NCI-H526 (cell line): ENCODE measurements at regions not wholly inside any gene's neighbourhood (a gene's known extent, or its start where the extent isn't known, plus 50 kb on each side); places are given as distances from the start of the nearest gene placed in this dataset.
"Not testable (repeated sequence)": the region's sequence is repeated elsewhere in the genome, so short reads cannot be mapped to it uniquely, and the experiment has no call there.

ENCODE experiments used
- DNase-seq, 2 experiments: peaks; one replicate each; lab custom pipeline; 2025; lab: John Stamatoyannopoulos, UW

- no peak for DNase-seq
These were observed 150.7 kb downstream of the BRD1 start for GRCh38 chr22:49676783-49677494.

DNA sequence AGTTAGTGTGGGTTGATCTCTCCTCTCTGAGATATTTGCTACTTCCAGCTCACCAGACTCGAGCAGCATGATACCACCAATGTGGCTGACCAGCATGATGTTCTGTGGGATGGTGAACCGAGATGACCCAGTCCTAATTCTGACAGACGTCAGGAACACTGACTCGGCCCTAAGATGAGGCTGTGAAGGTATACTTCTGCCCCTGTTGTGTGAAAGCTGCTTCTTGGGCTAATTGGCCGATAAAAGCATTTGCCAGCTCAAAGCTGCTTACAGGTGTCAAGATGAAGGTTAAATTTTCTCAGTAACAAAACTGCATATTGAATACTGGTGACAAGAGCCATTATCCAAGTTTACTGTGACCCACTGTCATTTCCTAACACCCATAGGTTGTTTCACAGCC is 151.4 kb downstream of the BRD1 start:
- no peak for DNase-seq

- no peak for DNase-seq
These were observed 153.1 kb downstream of the BRD1 start for GRCh38 chr22:49674479-49675050.

DNA sequence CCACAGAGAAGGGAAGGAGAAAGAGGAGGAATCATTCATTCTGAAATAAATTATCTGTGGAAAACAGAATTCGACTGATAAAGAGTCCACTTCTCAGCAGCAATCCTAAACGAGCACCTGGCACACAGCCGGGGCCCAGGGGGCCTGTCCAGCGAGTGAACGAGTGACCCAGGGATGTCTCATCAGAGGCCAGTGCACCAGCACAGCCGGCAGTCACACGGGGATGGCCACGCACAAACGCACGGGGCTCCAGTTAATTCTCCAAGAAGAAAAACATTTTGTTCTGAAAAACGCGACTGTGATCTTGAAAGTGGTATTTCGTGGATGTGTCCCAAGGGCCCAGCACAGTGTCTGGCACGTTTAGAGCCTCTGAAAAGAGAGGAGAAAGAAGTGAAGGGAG is 154.6 kb downstream of the BRD1 start:
- no peak for DNase-seq

DNA sequence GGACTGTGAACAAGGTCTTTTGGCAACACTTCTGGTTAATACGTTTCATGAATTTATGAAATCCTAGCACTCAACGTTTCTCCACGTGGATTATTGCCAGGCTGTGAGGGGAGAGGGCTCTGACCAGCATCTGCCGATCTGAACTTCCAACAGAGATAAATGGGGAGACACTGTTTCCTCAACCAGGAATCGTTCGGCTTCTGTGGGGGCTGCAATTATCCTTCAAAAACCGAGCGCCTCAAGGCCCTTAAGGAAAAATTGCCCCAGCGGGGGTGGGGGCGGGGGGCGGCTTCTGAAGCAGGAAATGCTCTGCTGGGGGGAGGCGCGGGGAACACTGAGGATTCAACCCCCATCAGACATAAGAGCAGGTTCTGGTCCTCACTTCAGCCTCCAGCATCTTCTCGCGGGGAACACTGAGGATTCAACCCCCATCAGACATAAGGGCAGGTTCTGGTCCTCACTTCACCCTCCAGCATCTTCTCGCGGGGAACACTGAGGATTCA is 155.6 kb downstream of the BRD1 start:
- no peak for DNase-seq

DNA sequence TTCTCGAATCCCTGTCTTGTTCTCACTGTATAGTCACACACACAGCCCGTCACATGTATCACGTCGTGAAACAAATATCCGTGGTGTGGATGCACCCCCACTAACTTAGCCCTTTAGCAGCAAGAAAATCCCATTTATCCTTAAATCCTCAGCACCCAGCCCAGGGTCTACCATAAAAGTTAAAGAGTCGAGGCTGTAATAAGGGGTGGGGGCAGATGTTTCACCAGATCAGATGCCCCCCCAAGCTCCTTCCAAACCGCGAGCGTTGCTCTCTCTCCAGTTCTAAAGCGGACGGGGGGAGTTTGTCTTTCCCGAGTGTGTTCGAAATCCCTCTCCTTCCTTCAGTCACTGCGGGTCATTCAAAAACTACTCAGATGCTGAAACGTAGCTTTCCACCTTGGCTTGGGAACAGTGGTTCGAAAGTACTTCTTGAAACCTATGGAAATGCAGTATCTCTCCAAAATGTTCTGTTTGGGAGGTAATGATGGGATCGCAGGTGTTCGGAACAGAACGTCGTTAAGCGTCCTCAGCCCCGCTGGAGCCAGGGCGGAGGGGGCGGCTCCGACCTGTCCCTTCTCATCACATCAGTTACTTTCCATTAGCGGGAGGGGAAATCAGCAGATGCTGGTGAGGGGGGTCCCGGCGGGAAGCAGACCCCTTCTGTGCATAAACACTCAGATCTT is 156.2 kb downstream of the BRD1 start:
- DNase-seq: no peak

DNA sequence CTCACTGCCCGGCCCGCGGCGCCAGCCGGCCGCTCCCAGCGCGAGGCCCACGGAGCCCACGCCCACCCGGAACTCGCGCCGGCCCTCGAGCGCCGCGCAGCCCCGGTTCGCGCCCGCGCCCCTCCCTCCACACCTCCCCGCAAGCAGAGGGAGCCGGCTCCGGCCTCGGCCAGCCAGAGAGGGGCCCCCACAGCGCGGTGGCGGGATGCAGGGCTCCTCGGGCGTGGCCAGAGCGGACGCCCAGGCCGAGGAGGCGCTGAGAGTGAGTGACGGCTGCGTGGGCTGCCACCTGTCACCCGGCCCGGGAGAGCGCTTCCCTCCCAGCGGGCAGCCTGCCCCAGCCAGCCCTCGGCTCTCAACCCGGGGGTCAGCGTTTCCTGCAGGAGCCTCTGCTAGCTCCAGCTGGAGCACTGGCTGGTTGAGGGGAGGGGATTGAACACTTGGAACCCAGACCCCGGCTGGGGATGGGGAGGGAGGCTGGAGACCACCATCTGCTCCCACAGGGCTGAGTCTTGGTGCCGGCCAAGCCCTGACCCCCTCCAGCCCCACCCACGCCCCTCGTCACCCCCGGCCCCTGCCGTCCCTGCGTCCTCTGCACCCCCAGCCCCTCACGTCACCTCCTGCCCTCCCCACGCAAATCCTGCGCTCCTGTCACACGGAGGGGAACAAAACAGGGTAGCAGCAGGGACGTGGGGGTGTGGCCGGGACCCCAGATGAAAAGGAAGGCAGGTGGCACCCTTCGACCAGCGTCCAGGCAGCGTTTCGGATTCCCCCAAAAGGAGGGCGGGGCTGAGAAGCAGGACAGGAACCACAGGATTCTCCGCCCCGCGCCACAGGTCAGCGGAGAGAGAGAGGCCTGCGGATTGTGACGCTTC is 157.0 kb downstream of the BRD1 start:
- peak in 1 of 2 experiments; percentile 12 for DNase-seq

DNA sequence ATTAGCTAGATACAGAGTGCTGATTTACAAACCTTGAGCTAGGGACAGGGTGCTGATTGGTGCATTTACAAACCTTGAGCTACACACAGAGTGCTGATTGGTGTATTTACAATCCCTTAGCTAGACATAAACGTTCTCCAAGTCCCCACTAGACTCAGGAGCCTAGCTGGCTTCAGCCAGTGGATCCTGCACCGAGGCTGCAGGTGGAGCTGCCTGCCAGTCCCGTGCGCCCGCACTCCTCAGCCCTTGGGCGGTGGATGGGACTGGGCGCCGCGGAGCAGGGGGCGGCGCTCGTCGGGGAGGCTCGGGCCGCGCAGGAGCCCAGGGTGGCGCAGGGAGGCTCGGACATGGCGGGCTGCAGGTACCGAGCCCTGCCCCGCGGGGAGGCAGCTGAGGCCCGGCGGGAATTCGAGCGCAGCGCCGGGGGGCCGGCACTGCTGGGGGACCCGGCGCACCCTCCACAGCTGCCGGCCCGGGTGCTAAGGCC is 157.7 kb downstream of the BRD1 start:
- peak in 1 of 2 experiments; percentile 27 for DNase-seq

DNA sequence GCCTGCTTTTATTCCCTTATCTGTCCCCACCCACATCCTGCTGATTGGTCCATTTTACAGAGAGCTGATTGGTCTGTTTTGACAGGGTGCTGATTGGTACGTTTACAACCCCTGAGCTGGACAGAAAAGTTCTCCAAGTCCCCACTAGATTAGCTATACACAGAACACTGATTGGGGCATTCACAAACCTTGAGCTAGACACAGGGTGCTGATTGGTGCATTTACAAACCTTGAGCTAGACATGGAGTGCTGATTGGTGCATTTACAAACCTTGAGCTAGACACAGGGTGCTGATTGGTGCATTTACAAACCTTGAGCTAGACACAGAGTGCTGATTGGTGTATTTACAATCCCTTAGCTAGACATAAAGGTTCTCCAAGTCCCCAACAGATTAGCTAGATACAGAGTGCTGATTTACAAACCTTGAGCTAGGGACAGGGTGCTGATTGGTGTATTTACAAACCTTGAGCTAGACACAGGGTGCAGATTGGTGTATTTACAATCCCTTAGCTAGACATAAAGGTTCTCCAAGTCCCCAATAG is 158.2 kb downstream of the BRD1 start:
- not testable (repeated sequence) for DNase-seq

GRCh38 chr22:49668402-49668801 is 159.3 kb downstream of the BRD1 start:
- DNase-seq: no peak

GRCh38 chr22:49667236-49667635 is 160.4 kb downstream of the BRD1 start:
- DNase-seq: no peak

GRCh38 chr22:49666146-49666809 is 161.4 kb downstream of the BRD1 start:
- no peak for DNase-seq

- DNase-seq: no peak
These were observed 162.8 kb downstream of the BRD1 start for GRCh38 chr22:49664891-49665290.

- DNase-seq: peak in 1 of 2 experiments; percentile 14
These were observed 163.2 kb downstream of the BRD1 start for GRCh38 chr22:49664371-49664881.

DNA sequence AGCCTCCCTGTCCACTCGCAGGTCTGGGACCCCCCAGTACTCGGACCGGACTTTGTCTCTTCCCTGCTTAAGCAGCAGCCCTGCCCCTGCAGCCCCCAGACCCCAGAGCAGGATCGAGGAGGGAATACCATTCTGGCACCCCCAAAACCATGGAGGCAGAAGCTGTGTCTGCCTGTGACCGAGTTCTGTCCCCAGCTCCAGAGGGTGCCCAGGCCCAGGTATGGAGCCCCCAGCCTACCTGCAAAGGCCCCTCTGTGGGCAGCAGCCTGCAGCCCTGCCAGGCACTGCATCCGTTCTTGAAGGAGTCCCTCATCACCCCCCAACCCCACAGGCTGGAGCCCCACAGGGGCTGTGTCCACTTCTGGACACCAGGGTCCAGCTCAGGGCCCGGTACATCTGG is 163.8 kb downstream of the BRD1 start:
- DNase-seq: no peak

- DNase-seq: no peak
These were observed 164.4 kb downstream of the BRD1 start for GRCh38 chr22:49663311-49663711.

- DNase-seq: no peak
These were observed 165.0 kb downstream of the BRD1 start for GRCh38 chr22:49662681-49663080.

DNA sequence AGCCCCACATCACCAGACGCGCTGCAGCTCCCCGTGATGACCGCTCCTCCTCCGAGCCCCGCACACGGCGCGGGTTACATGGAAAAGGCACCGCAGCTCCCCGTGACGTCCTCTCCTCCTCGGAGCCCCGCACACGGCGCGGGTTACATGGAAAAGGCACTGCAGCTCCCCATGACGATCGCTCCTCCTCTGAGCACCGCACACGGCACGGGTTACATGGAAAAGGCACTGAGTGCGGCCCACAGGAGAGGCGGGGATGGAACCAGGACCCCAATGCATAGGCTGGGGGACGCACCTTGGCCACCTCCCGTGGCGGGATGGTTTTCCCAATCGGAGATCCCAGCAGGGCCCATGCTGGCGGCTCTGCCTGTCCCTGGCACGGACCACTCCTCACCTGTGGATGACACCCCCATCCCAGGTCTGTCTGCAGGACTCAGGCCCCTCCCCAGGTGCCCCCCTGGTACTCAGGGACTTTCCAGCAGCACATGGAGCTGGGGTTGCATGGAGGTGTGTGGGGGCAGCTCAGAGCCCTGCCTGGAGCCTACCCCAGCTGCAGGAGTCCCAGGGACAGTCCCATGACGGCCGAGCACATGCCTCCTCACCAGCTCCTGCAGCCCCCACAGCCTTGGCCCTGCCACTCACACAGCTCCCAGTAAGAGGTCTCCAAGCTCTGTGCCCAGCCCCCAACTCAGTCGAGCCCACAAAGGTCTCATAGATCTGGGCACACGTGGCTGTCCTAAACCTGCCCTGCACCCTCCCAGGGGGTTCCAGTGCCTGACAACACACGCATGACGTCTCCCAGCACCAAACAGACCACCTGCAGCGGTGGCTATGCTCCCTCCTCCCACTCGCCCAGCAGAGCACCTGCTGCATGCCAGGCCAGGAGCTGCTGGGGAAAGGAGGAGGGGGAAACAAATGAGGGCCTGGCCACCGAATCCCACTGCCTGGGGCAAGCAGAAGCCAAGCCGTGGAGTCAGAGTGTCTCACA is 166.6 kb downstream of the BRD1 start:
- DNase-seq: peak; percentile 23 to 70

DNA sequence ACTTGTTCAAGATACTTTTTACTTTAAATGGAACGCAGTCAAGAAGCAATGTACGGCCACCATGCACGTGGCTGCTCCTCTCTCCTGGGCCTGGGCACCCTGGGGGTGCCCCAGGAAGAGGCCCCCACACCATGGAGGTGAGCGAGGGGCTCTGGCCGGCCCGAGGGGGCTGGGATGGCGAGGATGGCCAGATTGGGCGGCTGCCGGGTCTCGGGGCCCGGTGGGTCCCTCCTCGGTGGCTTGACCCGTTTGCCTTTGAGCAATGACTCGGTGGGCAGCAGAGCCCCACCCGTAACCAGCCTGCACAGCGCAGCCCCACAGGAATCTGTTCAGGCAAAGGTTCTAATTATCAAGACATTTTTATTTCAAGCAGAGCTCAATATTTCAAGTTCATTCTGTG is 167.4 kb downstream of the BRD1 start:
- no peak for DNase-seq

DNA sequence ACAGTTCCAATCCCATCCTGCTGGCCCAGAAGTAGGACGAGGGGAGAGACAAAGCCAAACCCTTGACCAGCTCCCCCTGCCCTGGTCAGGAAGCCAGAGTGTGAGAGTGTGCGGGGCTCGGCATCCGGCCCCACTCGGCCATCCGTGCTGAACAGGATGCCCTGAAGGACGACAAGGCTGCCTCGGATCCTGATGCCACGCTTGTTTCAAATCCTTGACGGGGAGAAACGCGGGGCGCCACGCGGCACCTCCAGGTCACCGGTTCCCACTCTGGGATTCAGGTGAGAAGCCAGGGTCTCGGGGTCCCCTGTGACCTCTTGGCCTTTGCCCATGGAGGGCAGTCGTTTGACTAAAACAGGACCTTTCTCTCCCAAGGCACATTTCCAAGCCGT is 167.8 kb downstream of the BRD1 start:
- no peak for DNase-seq
